Liver (tissue), 3 donors: ENCODE measurements at regions not wholly inside any gene's neighbourhood (a gene's known extent, or its start where the extent isn't known, plus 50 kb on each side); places are given as distances from the start of the nearest gene placed in this dataset.

Source experiments
- JUND ChIP-seq, 2 donors: IDR thresholded peaks; 2 replicates each; pipeline ENCODE4 v1.6.1; 2016; ENCODE audit warnings: antibody characterized with exemption in 2 of 2
- REST ChIP-seq: IDR thresholded peaks from 2 replicates; pipeline ENCODE4 v1.6.1; 2016; ENCODE audit warnings: antibody characterized with exemption, mild to moderate bottlenecking
- SP1 ChIP-seq: IDR thresholded peaks from 2 replicates; pipeline ENCODE4 v1.6.1; 2018; ENCODE audit warnings: antibody characterized with exemption, mild to moderate bottlenecking
- TF ChIP-seq, protein P1 (sequence below): fragments of 150-350 bp; IDR thresholded peaks from 2 replicates; pipeline ENCODE4 v1.5.1; 2017; ENCODE audit warnings: improper control_type of control experiment, low read depth, low read length; ENCODE audit not compliant: missing input control
- donor health status: healthy.
- donor health status: healthy.

DNA sequence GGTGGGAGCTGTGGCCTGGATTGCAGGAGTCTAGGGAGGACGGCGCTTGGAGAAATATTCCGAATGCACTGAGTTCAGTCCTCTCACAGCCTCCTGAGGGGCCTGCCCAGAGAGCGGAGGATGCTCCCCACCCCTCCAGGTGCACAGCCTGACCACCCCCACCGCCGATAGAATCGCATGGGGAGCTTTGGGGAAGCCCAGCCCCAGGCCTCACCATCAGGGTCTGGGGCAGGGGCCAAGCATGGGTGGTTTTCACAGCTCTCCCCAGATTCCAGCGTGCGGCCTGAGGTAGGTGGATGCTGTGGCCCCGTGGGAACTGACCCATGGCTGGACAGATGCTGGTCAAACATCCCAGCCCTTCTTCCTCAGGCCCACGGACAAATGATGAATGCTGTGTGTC, 79.9 kb upstream of the OLFM1 start:
- TF ChIP-seq, protein P1, sequence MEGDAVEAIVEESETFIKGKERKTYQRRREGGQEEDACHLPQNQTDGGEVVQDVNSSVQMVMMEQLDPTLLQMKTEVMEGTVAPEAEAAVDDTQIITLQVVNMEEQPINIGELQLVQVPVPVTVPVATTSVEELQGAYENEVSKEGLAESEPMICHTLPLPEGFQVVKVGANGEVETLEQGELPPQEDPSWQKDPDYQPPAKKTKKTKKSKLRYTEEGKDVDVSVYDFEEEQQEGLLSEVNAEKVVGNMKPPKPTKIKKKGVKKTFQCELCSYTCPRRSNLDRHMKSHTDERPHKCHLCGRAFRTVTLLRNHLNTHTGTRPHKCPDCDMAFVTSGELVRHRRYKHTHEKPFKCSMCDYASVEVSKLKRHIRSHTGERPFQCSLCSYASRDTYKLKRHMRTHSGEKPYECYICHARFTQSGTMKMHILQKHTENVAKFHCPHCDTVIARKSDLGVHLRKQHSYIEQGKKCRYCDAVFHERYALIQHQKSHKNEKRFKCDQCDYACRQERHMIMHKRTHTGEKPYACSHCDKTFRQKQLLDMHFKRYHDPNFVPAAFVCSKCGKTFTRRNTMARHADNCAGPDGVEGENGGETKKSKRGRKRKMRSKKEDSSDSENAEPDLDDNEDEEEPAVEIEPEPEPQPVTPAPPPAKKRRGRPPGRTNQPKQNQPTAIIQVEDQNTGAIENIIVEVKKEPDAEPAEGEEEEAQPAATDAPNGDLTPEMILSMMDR: no peak
- TF ChIP-seq JUND (IDR thresholded peaks at IDR 0.05) (no peak), SP1 (no peak), REST (no peak)
